HTR-8/SVneo (cell line): ENCODE measurements at regions not wholly inside any gene's neighbourhood (a gene's known extent, or its start where the extent isn't known, plus 50 kb on each side); places are given as distances from the start of the nearest gene placed in this dataset.

ENCODE experiments used
- DNase-seq: peaks from one replicate; pipeline ENCODE4 v3.0.0; 2011; ENCODE audit warnings: low spot score, mixed read lengths; ENCODE audit not compliant: insufficient read length
- FAIRE-seq: peaks from 2 replicates; lab custom pipeline; 2011; peaks lifted over from hg19 to GRCh38; lab: Jason Lieb, UNC

DNA sequence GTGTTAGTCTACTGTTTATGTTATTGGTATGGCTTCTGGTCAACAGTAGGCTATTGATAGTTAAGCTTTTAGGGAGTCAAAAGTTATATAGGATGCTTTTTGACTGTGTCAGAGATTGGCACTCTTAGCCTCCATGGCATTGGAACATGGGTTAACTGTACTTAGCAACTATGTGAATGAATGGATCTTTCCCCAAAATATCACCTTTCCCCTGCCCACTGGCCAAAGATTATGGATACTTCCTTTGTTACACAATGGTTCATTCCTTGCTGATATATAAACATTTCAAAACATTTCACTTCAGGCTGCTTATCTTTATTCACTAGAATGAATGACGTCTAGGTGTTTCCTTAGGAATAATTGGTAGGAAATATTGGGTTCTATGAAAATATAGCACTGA is 62.1 kb upstream of the DOCK10 start:
- no peak for FAIRE-seq
- no peak for DNase-seq

DNA sequence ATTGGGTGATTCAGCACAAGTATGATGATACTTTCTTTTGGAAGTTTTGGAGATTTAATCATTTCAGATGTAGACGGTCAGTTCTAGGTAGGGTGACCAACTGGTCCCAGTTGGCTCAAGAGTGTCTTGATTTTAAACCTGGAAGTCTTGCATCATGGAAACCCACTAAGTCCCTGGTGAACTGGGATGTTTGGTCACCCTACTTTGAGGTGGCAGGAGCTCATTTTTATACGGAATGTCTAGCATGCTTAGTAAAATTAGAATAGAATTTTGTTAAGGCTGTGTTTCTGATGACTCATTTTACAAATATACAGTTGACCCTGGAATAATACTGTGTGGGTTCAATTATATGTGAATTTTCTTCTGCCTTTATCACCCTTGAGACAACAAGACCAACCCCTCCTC is 61.5 kb upstream of the DOCK10 start:
- DNase-seq (no peak), FAIRE-seq (no peak)

DNA sequence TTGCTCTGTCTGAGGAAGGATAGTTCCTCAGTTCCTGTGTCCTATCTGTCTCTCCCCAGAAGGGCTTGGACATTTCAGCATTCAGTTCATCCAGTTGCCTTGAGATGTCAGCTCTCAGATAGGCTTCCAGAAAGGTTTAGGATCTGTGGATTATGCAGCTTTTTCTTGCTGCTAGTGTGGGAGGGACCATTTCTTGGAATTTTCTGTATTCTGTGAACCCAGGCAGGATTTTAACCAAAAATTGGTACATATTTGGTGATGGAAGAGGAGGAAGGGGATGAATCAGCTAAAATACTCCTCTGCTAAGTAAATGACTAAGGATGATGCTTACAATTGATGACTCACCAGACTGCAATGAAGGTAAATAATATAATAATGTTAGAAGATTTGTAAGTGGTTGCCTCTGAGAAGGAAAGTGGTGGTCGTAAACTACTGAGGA is 58.6 kb upstream of the DOCK10 start:
- peak; percentile 66 for DNase-seq
- FAIRE-seq, result no peak

DNA sequence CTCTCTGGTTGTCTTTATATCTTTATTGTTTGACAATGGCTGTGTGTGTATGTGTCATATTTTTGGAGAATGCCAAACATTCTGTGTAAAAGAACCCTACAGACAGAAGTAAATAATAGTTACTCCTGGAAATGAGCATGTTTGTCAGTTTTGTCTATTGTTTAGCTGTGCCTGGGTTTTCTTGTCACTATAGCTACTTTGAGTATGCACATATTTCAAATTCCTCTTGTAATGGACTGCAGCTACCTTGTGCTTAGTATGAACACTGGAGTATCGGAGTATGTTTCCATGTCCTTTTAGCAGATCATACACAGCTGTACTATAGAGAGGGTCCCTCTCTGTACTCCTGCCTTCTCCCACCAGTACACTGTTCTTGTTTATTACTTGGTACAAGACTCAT is 58.0 kb upstream of the DOCK10 start:
- no peak for DNase-seq
- FAIRE-seq, result no peak

DNA sequence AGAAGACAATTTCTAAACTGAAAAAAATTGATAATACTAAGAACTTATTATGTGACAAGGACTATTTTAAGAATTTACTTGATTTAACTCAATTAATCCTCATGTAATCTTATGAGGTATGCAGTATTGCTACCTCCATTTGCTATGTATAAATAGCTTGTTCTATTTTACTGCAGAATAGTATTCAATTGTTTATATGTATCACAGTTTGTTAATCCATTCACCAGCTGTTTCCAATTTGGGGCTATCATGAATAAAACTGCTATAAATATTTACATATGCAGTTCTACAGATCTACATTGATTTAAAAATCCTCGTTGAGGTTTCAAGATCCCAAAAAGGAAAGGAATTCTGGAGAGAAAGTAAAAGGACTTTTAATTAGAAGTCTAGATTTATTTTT is 54.8 kb upstream of the DOCK10 start:
- DNase-seq (no peak), FAIRE-seq (no peak)
